Ureter (tissue), 1 donor: ENCODE measurements at regions not wholly inside any gene's neighbourhood (a gene's known extent, or its start where the extent isn't known, plus 50 kb on each side); places are given as distances from the start of the nearest gene placed in this dataset.

Experiments used
- DNase-seq: peaks from one replicate; pipeline ENCODE4 v3.0.0-alpha.2; 2020; ENCODE audit warnings: low spot score
- donor health status: DM: yes; HTN: yes; CAD: no.

DNA sequence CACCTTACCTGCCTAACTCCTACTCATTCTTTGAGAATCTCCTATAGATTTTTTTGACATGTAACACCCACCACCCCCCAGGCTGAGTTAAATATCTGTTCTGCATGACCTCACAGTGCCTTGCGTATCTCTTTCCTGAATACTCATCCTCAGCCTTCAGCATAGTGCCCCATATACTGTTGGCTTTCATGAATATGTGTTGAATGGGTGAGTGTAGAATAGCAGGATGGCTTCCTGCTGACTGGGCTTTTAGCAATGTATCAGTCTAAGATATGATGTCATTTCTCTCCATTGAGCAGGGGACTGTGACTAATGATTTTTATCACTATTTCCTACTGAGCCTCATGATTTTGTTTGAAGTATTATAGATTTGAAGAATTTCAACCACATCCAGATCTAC lies 361.6 kb upstream of the MARCKS start:
- DNase-seq, result no peak

DNA sequence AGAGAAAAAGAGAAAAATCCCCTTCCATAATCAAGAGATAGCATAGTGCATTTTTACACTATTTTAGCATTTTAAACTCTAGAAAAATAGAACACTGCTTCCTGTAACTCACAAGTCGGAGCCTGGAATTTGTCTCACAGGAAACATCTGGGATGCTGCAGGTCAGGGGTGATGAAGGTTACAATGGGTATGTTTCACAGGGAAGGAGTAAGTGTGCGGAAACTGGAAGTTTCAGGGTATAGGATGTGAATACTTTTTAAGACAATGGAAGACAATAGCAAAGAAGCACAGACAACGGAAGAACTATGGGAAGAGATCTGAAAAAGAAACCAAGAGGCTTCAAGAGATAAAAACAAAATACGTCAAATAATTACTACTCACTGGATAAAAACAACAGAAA lies 361.0 kb upstream of the MARCKS start:
- no peak for DNase-seq

DNA sequence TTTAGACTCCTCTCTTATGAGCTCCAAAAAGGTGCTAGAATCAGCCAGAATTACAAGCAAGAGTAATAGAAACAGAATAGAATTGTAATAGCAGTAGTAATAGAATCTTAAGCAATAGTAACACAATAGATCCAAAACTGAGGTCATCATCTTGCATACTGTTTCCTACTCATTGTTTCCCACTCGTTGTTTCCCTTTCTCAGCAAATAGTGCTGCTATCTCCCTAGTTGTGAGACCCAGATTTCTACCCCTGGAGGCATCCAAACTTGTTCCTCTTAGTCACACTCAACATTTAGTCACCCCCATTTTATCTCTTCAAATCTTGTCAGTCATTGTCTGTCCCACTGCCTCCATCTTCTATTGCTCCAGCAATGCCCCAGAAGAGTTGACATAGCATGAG lies 356.9 kb upstream of the MARCKS start:
- no peak for DNase-seq

DNA sequence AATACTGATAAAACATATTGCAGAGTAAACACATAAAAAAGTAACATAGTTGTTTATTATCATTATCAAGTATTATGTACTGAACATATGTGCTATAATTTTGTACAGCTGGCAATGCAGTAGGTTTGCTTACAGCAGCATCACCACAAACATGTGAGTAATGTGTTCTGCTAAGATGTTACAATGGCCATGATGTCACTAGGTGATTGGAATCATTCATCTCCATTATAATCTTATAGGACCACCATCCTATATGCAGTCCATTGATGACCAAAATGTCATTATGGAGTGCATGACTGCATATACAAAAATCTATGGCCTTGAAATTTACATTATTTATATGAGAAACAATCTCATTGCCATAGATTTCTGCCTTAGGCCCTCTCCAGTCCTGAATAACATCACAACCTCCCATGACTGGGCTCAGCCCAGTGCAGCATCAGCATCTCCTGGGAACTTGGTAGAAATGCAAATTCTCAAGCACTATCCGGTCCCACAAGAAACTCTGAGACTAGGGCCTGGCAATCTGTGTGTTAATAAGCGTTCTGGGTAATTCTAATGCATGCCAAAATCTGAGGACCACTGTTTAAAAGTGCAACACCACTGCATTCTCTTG lies 352.0 kb upstream of the MARCKS start:
- no peak for DNase-seq

DNA sequence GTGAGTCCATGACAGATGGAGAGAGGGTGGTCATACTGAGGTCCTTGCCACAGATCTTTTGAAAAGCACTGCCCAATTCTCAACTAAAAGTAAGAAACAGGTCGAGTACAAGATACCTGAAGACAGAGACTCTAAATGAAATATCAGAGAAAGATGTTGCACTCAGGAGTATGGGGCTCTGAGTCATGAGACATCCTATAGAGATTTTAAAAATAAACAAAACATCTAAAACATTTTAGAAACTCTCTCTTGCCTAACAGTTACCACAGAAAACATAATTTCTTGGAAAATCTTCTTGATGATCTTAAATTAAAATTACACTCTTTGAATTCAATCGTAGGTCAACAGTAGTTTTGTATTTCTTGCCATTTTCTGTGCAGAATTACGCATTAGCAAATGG lies 348.9 kb upstream of the MARCKS start:
- DNase-seq, result no peak

DNA sequence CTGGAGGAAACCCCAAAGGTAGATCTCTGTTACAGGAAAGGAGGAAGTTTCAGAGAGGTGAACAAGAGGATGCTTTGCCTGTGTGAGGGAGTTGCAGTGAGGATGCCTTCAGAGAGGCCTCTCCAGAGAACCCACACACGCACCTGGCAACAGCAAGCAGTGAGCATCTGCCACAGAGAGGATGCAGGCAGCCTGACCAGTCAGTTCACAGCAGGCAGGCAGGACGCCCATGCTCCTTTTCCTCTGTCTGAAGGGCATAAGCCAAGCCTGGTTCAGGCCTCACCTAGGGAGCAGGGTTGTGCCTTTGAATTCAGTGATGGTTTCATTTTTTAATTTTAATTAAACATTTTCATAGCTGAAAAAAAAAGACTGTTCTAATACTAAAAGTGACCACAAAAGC lies 346.0 kb upstream of the MARCKS start:
- no peak for DNase-seq

DNA sequence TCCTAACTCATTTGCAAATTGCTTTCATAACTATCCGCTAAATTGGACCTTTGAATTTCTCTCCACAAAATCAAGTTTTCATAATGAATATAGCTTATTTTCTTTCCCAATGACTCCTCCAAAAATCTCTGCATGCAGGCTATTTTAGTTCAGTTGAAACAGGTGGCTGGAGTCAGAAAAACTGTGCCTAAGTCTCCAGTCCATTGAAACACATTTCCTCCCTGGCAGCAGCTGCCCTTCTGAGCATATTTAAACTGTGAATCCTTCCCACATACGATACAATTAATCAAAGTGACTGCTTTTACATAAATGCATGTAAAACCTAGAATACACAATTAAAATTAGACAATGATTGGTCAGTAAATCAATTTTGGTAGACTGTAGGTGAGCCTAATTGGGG lies 344.6 kb upstream of the MARCKS start:
- DNase-seq, result no peak

DNA sequence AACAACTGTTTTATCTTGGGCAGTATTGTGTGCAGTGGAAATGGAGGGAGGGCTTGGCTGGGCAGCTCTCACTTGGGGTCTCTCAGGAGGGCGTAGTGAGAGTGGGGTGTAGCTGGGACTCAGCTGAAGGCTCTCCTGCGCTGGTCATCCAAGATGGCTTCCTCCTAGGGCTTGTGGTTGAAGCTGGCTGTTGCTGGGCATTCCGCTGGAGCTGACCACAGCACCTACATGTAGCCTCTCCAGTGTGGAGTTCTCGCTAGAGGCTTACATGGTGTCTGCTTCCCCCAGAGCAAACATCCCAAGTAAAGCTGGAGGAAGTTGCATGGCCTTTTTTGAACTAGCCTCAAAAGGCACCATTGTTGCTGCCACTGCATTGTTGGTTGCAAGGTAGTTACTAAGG lies 344.1 kb upstream of the MARCKS start:
- no peak for DNase-seq

DNA sequence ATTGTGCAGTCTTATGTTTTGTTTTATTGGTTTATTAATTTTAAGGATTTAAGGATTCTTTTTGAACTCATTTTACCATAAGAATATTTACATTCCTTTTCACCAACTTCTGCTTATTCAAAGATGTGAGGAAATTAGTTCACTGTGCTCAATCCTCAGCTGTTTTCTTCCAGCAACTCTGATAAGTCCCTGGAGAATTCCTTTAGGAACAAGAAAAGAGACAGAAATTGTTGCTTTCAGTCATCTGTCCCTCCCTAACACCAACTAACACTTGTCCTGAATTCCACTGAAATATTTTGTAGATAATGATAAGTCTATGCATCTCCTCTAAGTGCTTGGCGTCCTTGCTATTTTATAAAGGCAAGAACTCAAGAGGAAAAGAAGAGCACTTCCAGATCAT lies 334.8 kb upstream of the MARCKS start:
- DNase-seq, result no peak

DNA sequence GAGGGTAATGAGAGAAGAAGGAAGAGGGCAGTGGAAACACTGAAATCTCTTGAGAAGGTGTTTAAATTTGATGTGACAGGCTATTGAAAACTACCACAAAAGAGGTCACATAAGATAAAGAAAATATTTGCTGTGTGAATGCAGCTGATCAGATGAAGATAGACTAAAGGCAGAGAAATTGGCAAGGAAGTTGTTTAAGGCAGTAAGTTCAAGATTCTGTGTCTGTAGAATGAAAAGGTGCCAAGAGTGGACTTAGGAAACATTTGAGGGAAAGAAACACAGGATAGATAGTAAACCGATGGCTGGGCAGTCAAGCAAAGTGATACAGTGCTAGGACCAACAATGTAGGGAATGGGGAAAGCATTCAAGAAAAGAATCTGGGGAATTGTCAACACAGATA lies 332.3 kb upstream of the MARCKS start:
- DNase-seq, result no peak

DNA sequence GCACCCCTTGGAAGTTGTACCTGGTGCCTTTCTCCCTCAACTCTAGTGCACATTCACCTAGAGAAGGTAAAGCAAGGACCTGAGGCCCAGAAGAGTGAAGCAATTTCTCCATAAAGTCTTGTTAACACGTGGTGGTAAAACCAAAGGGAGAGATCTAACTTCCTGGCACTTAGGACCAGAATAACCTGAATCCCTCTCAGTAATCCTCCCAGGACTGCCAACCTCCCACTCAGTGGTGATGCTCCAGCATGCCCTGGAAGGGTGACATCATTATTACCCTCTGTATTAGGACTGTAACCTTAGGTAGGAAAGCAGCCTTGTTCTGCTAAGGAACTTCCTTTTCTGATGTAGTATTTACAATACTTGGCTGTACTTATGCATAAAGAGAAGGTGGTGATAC lies 330.6 kb upstream of the MARCKS start:
- no peak for DNase-seq

DNA sequence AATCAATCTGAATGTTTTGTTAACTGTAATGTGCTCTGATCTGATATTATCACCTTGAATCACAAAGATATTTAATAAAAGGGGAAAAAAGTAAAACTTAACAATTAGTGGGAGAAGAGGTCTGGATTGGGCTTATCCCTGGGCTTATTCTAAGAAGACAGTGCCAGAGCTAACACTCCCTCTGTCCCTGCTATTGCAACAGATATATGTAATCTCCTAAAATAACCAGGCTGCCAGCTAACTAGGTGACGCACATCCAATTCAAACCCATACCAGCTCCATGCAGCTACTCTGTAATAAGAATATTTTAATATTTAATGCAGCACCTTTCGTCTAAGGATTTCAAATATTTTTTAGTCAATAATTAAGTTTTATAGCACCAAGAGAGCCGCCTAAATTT lies 330.1 kb upstream of the MARCKS start:
- no peak for DNase-seq

DNA sequence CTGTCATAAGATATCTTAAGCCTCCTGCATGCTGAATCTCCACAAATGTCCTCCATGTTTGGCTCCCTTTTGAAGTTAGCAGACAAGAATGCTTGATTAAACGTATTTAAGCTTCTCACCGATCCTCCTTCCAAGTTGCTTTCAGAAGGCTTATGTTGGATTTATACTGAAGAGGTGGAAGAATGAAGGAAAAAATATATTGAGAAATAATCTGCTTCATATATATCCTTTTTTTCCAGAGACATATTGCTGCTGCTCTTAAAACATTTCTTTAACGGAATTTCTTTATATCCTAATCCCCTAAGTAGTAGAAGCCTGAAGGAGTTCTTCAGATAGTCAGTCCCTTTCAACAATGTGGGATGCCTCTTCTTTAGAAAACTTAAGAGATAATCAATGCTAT lies 329.0 kb upstream of the MARCKS start:
- DNase-seq, result no peak

DNA sequence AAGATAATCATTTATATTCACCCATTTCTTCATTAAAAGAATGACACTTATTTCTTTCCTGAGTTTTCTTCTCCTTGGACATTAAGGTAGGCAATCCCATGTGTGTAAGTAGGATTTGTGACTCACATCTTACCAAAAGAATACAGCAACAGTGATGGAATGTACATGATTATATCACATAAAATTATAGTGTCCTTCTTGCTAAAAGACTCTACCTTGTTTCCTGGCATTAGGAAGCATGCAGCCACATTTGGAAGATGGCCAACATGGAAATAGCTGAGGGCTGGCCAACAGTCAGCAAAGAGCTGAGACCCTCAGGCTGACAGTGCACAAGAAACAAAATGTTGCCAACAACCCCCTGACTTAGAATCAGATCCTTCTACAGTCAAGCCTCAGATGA lies 327.9 kb upstream of the MARCKS start:
- no peak for DNase-seq

DNA sequence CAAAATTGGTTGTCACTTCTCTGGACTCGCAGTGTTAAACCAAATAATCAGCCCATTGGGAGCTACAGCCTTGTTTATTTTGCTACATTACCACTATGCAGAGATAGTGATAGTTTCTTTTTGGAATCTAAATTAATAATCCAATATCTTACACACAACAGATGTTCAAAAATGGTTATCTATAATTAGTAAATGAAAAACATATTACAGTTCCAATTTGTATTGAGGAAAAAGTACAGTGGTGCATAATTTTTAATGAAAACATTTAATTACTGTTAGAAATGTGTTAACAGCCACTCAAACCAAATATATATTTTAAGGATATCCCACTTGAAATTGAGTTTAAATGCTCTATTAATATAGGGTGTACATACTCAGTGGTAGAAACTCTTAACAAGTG lies 327.3 kb upstream of the MARCKS start:
- DNase-seq, result no peak

DNA sequence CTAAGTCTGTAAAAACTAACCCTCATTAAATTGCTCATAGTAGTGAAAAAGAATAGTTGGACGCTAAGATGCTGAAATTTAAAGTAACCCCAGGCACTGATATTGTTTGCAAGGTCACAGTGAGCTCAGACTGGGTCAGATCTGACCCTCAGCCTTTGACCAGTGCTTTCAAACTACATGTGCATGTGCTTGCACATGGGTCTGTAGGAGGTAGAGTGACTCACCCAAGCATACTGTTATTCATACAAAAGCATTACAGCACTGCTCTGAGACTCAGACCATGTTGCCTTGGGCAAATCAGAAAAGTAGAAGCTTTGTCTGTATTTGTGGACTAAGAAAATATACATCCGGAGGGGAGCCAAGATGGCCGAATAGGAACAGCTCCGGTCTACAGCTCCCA lies 326.4 kb upstream of the MARCKS start:
- DNase-seq, result no peak

DNA sequence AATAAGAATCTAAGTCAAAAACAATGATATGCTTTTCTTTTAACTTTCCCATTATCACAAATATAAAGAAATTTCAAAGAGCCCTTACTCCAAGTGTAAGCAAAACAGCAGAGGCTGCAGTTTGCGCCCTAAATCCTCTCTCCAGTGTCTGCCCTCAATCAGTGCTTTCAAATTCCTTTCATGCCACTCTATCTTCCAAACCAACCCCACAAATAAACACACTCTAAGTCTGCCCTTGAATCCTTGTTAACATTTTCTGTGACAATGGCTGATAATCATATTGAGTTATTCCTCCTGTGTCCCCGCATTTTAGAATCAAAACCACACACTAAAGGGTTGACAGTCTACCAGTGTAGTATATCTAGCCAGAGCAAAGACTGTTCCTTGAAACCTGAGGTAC lies 317.9 kb upstream of the MARCKS start:
- no peak for DNase-seq

DNA sequence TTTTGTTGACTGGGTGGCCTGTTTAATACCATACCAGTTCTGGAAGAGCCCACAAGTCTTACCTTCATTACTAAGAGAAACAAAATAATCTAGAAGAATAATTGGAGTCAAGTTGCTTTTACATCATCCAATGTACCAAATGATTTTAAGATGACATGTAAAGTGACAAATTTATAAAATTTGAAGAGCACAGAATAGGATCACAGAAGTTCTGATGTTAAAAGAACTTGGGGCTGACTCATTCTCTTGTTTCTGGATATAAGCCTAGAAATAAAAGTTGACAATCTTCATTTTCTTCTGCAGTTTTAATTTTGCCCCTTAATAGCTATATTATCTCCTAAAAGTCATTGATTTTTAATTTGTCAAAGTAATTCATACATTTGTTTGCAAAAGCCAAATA lies 317.5 kb upstream of the MARCKS start:
- no peak for DNase-seq

DNA sequence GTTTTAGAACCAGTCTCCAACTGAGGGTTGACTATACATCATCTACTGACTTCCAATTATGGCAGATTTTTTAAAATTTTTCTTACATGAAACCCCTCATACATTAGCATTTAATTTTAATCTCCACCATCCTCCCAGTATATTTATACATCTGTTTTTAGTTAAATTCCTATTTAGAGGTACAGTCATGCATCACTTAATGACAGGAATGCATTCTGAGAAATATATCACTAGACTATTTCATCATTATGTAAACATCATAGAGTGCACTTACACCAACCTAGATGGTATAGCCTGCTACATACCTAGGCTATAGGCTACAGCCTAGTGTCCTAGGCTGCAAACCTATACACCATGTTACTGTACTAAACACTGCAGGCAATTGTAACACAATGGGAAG lies 316.7 kb upstream of the MARCKS start:
- DNase-seq, result no peak

DNA sequence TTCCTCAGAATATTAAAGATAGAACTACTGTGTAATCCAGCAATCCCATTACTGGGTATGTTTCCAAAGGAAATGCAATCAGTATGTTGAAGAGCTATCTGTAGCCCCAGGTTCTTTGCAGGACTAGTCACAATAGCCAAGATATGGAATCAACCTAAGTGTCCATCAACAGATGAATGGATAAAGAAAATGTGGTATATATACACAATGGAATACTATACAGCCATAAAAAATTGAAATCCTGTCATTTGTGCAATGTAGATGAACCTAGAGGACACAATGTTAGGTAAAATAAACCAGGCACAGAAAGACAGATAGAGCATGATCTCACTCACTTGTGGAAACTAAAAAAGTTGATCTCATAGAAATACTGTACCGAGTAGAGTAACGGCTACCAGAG lies 306.0 kb upstream of the MARCKS start:
- DNase-seq, result no peak

DNA sequence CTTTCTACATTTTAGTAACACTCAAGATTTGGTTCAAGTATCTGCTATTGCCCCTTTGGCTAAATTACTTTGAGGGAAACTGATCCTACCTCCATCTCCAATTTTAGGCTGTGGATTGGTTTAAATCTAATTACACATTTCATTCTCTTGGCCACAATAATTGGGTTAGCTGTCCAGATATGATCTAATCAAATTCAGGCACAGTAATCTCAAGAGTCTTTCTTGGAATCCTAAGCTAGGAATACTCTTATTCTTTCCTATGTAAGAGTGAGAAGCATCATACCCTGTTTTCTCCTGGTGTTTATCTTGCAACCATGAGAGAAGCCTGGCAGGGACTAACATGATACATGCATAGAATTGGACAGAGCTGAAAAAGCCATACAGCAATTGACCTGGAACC lies 300.4 kb upstream of the MARCKS start:
- DNase-seq, result no peak

DNA sequence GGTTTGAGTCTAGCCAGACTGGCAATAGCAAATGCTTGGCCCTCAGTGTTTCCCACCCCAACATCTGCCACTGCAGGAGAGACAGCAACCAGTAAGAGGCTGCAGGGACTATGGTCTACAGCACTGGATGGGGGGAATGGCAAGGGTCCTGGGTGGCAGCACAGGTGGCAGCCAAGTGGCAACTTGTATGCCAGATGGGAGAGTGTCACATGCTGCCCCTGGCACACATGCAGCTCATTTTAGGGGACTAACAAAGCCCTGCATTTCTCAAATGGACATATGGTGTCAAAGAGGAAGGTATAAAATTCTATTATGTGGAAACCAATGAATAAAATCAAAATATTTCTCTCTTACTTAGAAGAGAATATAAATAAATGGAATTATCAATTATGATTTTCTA lies 298.7 kb upstream of the MARCKS start:
- no peak for DNase-seq

DNA sequence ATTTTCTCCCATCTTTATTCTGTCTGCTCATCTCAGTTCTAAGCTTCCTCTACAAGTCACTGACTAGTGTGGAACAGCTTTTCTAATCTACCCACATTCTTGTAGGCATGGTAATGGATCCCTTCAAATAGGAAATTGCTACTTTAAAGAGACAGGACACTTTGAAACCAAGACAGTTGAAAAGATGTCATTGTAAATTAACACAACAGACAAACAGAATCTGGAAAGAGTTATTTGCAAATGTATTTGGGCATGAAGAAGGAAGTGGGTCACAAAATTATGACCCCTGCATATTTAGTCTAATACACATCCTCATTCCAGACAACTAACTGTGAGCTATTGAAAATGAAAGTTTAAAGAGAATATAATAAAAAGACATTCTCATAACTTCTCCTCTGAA lies 298.2 kb upstream of the MARCKS start:
- DNase-seq, result no peak

DNA sequence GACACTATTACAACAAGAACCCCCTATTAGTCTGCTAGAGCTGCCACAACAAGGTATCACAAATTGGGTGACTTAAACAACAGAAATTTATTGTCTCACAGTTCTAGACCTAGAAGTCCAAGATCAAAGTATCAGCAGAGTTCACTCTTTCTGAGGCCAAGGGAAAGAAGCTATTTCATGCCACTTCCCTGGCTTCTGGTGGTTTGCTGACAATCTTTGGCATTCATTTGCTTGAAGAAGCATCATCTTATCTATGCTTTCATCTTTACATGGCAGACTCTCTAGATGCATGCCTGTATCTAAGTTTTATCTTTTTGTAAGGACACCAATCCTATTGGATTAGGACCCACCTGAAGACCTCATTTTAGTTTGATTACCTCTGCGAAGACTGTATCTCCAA lies 296.8 kb upstream of the MARCKS start:
- no peak for DNase-seq

DNA sequence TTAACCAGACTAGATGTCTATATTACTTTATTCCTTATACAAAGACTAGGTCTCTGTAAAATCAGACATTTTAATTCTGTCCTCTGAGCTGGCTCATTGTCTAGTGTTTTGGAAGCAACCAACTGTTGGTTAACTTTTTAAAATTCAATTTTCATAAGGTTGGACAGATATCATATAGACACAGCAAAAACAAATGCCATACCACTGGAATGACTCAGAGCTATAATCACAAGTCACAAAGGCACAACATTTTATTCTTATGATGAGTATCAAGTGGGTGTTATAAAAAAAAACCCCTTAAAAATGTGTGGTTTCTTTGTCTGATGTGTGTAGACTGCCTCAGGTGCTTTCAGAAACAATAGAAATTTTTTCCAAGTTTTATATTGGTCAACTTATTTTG lies 296.2 kb upstream of the MARCKS start:
- no peak for DNase-seq
